ENCODE measurements at regions not wholly inside any gene's neighbourhood (a gene's known extent, or its start where the extent isn't known, plus 50 kb on each side); places are given as distances from the start of the nearest gene placed in this dataset.
A peak's percentile ranks its signal among the peaks of the same experiment; 100 is the strongest.

DNA sequence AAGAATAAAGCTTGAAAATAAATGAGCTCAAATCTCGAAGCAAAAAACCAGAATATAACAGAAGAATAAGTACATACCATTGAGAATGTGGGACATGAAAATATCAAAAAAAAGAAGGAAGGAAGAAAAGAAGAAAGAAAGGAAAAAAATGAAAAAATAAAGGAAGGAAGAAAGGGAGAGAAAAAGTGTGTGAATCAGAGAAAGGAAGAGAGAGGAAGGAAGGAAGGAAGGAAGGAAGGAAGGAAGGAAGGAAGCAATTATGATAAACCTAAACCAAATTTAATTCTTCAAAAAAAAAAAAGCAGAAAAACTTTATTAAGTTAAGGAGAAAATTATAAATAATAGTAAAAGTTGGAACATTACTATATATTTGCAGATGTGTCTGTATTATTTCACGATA is 949.8 kb downstream of the NLGN4X start:
- DNase-seq, result no peak

GRCh38 chrX:5265324-5265850 is 963.3 kb downstream of the NLGN4X start:
- no peak for DNase-seq

DNA sequence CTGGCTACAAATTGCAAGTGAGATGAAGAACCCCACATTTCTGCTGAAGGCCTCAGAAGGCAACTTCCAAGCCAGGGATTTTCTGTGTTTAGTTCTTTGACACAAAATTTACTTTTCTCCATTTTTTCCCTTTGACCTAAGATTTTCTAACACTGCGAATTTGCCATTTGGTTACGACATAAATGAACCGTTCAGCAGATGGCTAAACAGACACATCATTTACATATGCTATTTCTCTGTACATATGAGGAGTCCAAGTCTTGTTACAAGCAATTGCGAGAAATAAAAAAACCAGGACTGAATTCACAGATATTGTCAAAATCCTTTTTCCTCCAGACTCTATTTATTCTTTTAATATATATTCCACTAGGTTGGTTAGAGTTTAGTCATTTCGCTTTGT is 978.6 kb downstream of the NLGN4X start:
- no peak for DNase-seq

- no peak for DNase-seq
Observed at GRCh38 chrX:5242091-5242790, 986.4 kb downstream of the NLGN4X start.

- DNase-seq, result no peak
Observed at GRCh38 chrX:5236749-5237148, 991.9 kb downstream of the NLGN4X start.

DNA sequence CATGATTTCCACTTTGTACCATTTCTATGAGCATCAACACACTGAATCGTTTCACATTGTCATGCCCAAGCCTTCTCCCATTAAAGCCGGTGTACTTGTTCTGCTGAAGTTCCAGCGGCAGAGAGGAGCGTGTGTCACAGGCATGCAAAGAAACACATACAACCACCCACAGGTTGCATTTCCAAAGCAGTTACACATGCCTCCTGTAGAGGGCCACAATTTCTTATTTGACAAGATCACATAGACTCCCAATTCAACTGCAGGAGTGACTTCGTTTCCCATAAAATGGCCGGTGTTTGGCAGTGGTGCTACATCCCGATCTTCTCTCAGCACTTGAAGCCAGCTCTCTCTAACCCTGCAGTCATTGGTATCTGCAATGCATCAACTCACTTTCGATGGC is 992.6 kb downstream of the NLGN4X start:
- DNase-seq, result no peak

GRCh38 chrX:5233830-5234229 is 994.8 kb downstream of the NLGN4X start:
- no peak for DNase-seq

DNA sequence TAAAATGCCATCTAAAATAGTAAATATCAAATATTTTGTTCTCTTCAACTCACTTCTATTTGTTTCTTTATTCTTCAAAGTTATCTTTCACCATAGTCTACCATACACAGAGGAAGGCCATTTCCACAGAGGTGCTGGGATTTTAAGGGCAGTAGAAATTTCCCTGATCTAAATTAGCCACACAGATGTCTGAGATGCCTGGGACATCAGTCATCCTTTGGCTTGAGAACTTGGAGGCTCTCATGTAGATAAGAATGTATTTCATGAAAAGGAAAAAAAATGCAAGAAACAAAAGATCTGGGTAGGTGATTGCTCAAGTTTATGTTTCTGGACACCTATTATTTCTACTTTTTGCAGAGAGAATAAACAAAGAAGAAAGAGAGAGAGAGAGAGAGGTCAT is 1008.2 kb downstream of the NLGN4X start:
- no peak for DNase-seq

GRCh38 chrX:5194806-5195205 is 1033.9 kb downstream of the NLGN4X start:
- DNase-seq, result no peak

GRCh38 chrX:5180135-5180741 is 1048.4 kb downstream of the NLGN4X start:
- no peak for DNase-seq

DNA sequence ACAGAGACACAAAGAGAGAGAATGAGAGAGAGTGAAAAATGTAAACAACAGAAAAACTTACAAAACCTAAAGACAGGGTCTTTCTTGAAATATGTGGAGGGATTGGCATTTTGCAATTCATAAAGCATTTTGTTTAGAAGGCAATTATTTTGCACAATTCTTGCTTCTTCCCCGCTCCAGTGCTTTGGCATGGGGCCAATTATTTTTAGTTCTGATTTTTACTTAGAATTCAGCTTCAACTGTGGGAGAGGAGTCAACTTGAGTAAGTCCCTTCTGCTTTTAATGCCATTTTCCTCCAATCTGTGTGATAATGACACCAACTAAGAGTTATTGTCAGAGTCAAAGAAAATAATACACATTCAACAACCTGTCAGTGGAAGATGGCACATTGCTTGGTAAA is 1051.9 kb downstream of the NLGN4X start:
- no peak for DNase-seq

DNA sequence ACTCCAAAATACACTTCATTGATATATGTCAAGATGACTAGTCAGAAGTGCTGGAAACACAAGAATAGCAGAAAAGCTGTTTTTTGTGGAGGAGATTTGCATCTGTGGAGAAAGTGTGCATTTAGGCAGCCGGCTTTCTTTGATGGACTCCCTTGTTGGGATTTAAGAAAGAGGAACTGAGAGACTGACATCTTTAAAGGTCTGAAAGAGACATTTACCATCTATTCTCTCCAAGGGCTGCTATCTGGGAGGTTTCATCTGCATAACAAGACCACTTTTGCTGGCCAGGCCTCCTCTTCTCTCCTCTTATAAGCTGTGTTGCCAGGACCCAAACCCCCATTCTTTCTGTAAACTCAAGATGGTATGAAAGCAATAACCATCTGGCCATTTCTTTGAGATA is 1065.0 kb downstream of the NLGN4X start:
- no peak for DNase-seq

GRCh38 chrX:5155301-5155700 is 1073.4 kb downstream of the NLGN4X start:
- DNase-seq, result no peak

GRCh38 chrX:5145957-5146356 is 1082.7 kb downstream of the NLGN4X start:
- DNase-seq, result no peak

DNA sequence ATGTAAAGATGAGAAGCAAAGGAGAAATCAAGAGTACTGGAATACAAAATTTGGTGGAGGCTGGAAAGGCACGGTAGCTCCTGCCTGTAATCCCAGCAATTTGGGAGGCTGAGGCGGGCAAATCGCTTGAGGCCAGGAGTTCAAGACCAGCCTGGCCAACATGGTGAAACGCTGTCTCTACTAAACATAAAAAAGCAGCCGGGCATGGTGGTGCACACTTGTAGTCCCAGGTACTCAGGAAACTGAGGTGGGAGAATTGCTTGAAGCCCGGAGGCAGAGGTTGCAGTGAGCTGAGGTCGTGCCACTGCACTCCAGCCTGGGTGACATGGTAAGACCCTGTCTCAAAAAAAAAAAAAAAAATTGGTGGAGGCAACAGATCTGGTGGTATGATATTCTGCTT is 1086.0 kb downstream of the NLGN4X start:
- no peak for DNase-seq

- no peak for DNase-seq
Observed at GRCh38 chrX:5122181-5122678, 1106.4 kb downstream of the NLGN4X start.

DNA sequence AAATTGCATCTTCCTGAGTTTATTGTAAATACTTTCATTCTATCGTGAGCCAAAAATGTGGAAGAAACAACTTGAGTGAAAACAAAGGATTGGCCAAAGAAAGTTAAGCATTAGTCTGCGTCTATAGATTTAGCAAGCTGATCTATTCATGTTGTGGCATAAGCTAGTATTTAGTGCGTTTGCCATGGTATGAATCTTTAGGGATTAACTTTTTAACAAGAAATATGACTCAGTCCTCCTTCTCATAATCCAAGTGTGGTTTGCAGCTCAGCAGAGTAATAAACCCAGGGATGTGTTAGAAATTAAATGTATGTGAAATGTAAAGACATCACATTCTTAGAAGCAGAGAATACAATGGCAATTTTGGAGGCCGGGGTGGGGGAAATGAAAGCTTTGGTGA is 1110.9 kb downstream of the NLGN4X start:
- DNase-seq, result no peak

GRCh38 chrX:5113128-5113527 is 1115.5 kb downstream of the NLGN4X start:
- peak; percentile 13 for DNase-seq

DNA sequence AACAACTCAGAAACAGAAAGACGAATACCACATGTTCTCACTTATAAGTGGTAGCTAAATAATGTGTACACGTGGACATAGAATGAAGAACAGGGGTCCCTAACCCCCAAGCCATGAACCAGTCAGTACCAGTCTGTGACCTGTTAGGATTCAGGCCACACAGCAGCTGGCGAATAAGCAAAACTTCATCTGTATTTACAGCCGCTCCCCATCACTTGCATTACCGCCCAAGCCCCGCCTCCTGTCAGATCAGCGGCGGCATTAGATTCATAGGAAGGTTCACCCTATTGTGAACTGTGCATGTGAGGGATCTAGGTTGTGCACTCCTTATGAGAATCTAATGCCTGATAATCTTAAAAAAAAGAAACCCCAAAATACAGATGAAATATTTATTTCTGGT is 1128.7 kb downstream of the NLGN4X start:
- DNase-seq, result no peak

GRCh38 chrX:5086388-5086787 is 1142.3 kb downstream of the NLGN4X start:
- no peak for DNase-seq

DNA sequence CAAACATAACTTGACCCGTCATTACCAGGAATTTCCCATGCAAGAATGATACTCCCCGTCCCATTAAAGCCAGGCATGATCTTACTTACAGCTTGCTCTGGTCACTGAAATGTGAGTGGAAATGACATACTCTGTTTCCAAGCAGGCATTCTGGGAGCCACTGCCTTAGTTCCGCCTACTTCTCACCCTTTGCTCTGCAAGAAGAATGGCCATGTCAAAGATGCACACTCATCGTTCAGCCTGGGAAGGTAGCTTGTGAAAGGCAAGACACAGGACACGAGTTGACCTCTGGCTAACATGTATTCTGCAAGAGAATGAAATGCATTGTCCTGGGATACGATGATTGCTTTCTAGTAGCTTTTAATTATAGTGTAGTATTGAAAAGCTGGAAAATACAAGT is 1144.4 kb downstream of the NLGN4X start:
- no peak for DNase-seq

DNA sequence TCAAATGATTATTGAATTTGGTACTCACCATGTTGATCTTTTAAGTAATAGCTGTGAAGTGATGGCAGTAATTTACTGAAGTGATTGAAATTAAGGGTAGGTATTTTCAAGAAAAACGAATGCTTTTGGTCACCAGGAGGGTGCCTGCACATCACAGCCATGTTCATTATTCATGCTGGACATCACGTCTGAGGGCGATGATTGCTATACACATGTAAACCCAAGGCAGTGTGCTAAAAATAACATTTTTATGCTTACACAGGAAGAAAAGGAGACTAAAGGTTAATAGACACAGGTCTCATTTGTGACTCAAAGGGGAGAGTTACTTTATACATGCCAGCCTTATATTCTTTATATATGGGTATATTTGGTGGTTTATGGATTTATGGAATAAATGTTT is 1146.0 kb downstream of the NLGN4X start:
- no peak for DNase-seq

GRCh38 chrX:5080791-5081190 is 1147.9 kb downstream of the NLGN4X start:
- DNase-seq, result no peak

GRCh38 chrX:5068550-5068949 is 1160.1 kb downstream of the NLGN4X start:
- DNase-seq, result no peak

DNA sequence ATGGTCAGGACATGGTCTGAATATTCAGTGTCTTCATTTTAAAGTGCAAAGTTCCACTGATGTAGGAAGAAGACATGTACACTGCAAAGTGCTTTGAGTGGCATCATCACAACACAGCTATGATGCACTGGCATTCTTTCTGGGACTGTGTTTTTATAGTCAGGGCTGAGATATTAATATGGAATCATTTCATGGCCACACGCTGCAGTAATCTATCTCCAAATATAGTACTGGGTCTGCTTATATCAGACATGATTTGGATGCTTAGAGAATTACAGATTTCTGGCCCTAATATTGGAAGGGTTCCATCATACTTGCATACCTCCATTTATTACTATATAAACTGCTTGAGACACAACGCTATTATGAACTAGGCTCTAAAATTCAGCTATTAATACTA is 1170.9 kb downstream of the NLGN4X start:
- DNase-seq, result no peak

Data from activated CD4-positive, alpha-beta T cell treated with anti-CD3 and anti-CD28 coated beads, Interleukin-10, Interleukin-2, amounts not matched to agents 100 ng/mL and 50 ng/mL, durations not matched to agents 16 hours and 8 hours (primary cell).